B cell (primary cell): ENCODE measurements at regions not wholly inside any gene's neighbourhood (a gene's known extent, or its start where the extent isn't known, plus 50 kb on each side); places are given as distances from the start of the nearest gene placed in this dataset.

Experiments
- CTCF ChIP-seq: fragments of 200-600 bp; IDR thresholded peaks from one replicate; pipeline ENCODE4 v1.8.0; 2022; ENCODE audit warnings: antibody characterized with exemption, mild to moderate bottlenecking
- EZH2 ChIP-seq: IDR thresholded peaks from 2 replicates; pipeline ENCODE4 v1.6.1; 2012; ENCODE audit warnings: borderline replicate concordance, low read depth, mild to moderate bottlenecking, moderate library complexity, low read length; ENCODE audit not compliant: insufficient read depth, poor library complexity, severe bottlenecking

GRCh38 chr5:133670336-133670735 is 58.0 kb upstream of the FSTL4 start:
- TF ChIP-seq CTCF (no peak), EZH2 (no peak)
